ENCODE measurements at regions not wholly inside any gene's neighbourhood (a gene's known extent, or its start where the extent isn't known, plus 50 kb on each side); places are given as distances from the start of the nearest gene placed in this dataset.
A peak's percentile ranks its signal among the peaks of the same experiment; 100 is the strongest.

DNA sequence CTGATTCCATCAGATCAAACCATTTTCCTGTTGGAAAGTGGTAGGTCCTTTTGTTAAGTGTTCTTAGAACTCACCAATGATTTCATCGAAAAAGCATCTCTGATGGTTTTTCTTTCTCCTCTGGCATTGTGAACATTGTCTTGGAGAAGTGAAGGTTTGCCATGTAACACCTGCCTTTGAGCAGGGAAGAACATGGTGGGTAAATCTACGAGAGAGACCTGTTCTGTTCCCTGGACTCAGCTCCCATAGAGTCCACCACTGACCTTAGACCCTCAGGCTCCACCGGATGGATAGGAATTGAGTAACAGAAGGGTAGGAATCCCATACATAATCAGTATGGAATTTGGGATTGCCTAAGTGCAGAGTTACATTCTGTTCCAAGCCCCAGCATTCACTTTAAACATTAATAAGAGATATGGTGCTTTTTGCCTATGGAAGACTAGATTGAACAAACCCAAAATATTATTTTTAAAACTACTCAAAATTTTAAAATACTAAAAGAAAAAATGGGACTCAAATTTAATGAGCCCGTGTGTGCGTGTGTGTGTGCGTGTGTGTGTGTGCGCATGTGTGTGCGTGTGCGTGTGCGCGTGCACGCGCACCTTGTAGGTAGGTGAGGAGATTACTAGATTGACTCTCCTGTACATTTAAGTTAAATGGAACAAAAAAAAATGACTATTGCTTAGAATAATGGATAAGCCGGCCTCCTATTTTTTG, 92.0 kb downstream of the C9orf152 start:
- H3K27me3 Mint-ChIP-seq (ENCODE audit: insufficient read depth): peaks cover 6% of the 10 kb centered on the region; the same call in 1 of the 2 replicates
- peak; percentile 65 for DNase-seq
- TF ChIP-seq, protein P1, sequence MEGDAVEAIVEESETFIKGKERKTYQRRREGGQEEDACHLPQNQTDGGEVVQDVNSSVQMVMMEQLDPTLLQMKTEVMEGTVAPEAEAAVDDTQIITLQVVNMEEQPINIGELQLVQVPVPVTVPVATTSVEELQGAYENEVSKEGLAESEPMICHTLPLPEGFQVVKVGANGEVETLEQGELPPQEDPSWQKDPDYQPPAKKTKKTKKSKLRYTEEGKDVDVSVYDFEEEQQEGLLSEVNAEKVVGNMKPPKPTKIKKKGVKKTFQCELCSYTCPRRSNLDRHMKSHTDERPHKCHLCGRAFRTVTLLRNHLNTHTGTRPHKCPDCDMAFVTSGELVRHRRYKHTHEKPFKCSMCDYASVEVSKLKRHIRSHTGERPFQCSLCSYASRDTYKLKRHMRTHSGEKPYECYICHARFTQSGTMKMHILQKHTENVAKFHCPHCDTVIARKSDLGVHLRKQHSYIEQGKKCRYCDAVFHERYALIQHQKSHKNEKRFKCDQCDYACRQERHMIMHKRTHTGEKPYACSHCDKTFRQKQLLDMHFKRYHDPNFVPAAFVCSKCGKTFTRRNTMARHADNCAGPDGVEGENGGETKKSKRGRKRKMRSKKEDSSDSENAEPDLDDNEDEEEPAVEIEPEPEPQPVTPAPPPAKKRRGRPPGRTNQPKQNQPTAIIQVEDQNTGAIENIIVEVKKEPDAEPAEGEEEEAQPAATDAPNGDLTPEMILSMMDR (IDR thresholded peaks at IDR 0.05): no peak
- peaks cover 67% of the 10 kb centered on the region for H3K4me1 Mint-ChIP-seq (ENCODE audit: low read depth)
- H3K9me3 Mint-ChIP-seq: no peaks in the 10 kb centered on the region
- peak overlapping the region; percentile 68 for H3K4me3 Mint-ChIP-seq
- H3K36me3 Mint-ChIP-seq (ENCODE audit: low read depth): peaks cover 28% of the 10 kb centered on the region
- peak overlapping the region; percentile 94 for H3K27ac Mint-ChIP-seq

GRCh38 chr9:110116543-110116885, 91.4 kb downstream of the C9orf152 start:
- TF ChIP-seq, protein P1 (IDR thresholded peaks at IDR 0.05): no peak
- peaks cover 72% of the 10 kb centered on the region for H3K4me1 Mint-ChIP-seq (ENCODE audit: low read depth)
- DNase-seq: peak; percentile 91
- peaks cover 28% of the 10 kb centered on the region for H3K36me3 Mint-ChIP-seq (ENCODE audit: low read depth)
- peak overlapping the region; percentile 68 for H3K4me3 Mint-ChIP-seq
- peaks cover 6% of the 10 kb centered on the region; the same call in 1 of the 2 replicates for H3K27me3 Mint-ChIP-seq (ENCODE audit: insufficient read depth)
- H3K27ac Mint-ChIP-seq: peak overlapping the region; percentile 94
- no peaks in the 10 kb centered on the region for H3K9me3 Mint-ChIP-seq

DNA sequence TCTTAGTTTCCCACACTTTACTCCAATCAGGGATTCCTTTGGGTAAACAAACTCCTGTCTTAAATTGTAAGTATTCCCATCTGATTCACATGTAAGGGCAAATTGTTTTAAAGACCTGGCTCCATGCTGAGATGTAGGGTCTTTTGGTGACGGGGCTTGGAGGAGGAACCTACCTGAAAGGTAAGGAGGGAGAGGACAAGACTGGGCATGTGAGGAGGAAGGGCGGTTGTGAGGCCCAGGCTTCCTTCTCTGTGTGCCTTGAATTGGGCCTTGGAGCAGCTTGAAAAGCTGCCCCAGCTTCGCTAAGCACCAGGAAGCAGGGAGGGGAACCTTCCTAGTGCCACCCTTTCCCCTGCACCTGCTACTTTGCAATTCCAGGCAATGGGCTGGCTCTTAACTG, 86.8 kb downstream of the C9orf152 start:
- no peak for DNase-seq
- Mint-ChIP-seq H3K4me1 (ENCODE audit: low read depth) (peaks cover 80% of the 10 kb centered on the region), H3K4me3 (no peak overlapping the region), H3K27me3 (ENCODE audit: insufficient read depth) (peaks cover 6% of the 10 kb centered on the region), H3K9me3 (no peaks in the 10 kb centered on the region), H3K36me3 (ENCODE audit: low read depth) (peaks cover 16% of the 10 kb centered on the region; the same call in 1 of the 2 replicates), H3K27ac (peak overlapping the region; percentile 33)
- TF ChIP-seq, protein P1 (IDR thresholded peaks at IDR 0.05): no peak

GRCh38 chr9:110123341-110124095, 84.4 kb downstream of the C9orf152 start:
- peaks cover 21% of the 10 kb centered on the region for H3K36me3 Mint-ChIP-seq (ENCODE audit: low read depth)
- H3K9me3 Mint-ChIP-seq: no peaks in the 10 kb centered on the region
- peaks cover 88% of the 10 kb centered on the region for H3K4me1 Mint-ChIP-seq (ENCODE audit: low read depth)
- peak overlapping the region; percentile 99 for H3K27ac Mint-ChIP-seq
- peak; percentile 77 for DNase-seq
- peak overlapping the region; percentile 45 for H3K4me3 Mint-ChIP-seq
- TF ChIP-seq, protein P1 (IDR thresholded peaks at IDR 0.05): no peak
- peaks cover 6% of the 10 kb centered on the region for H3K27me3 Mint-ChIP-seq (ENCODE audit: insufficient read depth)

DNA sequence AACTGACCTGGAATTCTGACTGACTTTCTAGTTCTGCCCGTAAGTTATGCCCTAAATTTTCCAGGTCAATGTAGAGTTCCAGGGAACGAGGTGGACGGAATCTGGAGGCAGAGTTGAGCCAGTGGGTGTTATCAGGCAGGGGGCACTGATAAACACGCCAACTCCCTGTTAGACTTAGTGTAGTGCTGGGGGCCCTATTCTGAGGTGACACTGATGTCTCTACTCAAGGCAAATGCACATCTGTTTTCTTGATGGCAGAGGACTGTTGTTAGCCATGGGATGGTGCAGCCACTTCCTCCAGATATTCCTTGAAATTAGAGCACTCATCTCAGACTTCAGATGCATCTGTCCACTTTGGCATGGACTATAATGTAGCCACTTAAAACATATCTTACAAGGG, 83.5 kb downstream of the C9orf152 start:
- Mint-ChIP-seq H3K9me3 (no peaks in the 10 kb centered on the region), H3K4me3 (peak overlapping the region; percentile 88; the same call in 1 of the 2 replicates), H3K27ac (peak overlapping the region; percentile 99), H3K27me3 (ENCODE audit: insufficient read depth) (peaks cover 6% of the 10 kb centered on the region), H3K4me1 (ENCODE audit: low read depth) (peaks cover 97% of the 10 kb centered on the region), H3K36me3 (ENCODE audit: low read depth) (peaks cover 26% of the 10 kb centered on the region)
- no peak for DNase-seq
- TF ChIP-seq, protein P1 (IDR thresholded peaks at IDR 0.05): no peak

All from HFFc6 (cell line).